ENCODE measurements at regions not wholly inside any gene's neighbourhood (a gene's known extent, or its start where the extent isn't known, plus 50 kb on each side); places are given as distances from the start of the nearest gene placed in this dataset.
A peak's percentile ranks its signal among the peaks of the same experiment; 100 is the strongest.

GRCh38 chr11:90661233-90661632, 438.4 kb upstream of the CHORDC1 start:
- H3K27ac ChIP-seq (ENCODE audit: low read depth, low read length): no peak overlapping the region
- Mint-ChIP-seq H3K9me3 (peaks cover 0 to 8% (median 3%) of the 10 kb centered on the region in 5 donors), H3K27me3 (no peaks in the 10 kb centered on the region), H3K36me3 (peaks cover 0 to 2% (median 0%) of the 10 kb centered on the region in 3 donors), H3K27ac (no peak overlapping the region), H3K4me3 (no peak overlapping the region), H3K4me1 (no peaks in the 10 kb centered on the region)
- H3K36me3 ChIP-seq (ENCODE audit: insufficient read depth, low read length): no peaks in the 10 kb centered on the region
- H3K27me3 ChIP-seq (ENCODE audit: insufficient read depth, low read length, poor library complexity, severe bottlenecking): no peaks in the 10 kb centered on the region
- no peaks in the 10 kb centered on the region for H3K9me3 ChIP-seq (ENCODE audit: low read length)
- CTCF ChIA-PET: no interaction called here
- H3K4me3 ChIP-seq (ENCODE audit: low read length): no peak overlapping the region
- DNase-seq: no peak
- POLR2A ChIA-PET: no interaction called here
- H3K4me1 ChIP-seq (ENCODE audit: insufficient read depth, low read length): no peaks in the 10 kb centered on the region

DNA sequence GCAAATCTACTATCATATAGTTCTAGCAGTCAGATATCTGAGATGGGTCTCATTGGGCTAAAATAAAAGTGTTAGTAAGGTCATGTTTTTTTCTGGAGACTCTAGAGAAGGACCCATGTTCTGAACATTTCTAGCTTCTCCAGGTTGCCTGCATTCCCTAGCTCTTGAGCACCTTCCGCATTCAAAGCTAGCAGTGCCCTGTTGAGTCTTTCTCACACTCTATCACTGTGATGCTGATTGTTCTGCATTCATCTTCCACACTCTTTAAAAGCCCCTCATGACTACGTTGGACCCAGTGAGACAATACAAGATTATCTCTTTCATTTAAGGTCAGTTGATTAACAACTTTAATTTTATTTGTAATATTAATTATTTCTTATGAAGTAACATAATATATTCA, 433.3 kb upstream of the CHORDC1 start:
- peaks cover 0 to 5% (median 3%) of the 10 kb centered on the region in 5 donors for H3K9me3 Mint-ChIP-seq
- H3K4me1 Mint-ChIP-seq: no peaks in the 10 kb centered on the region
- Histone ChIP-seq H3K36me3 (ENCODE audit: insufficient read depth, low read length) (no peaks in the 10 kb centered on the region), H3K9me3 (ENCODE audit: low read length) (no peaks in the 10 kb centered on the region), H3K27ac (ENCODE audit: low read depth, low read length) (no peak overlapping the region), H3K4me1 (ENCODE audit: insufficient read depth, low read length) (no peaks in the 10 kb centered on the region), H3K4me3 (ENCODE audit: low read length) (no peak overlapping the region), H3K27me3 (ENCODE audit: insufficient read depth, low read length, poor library complexity, severe bottlenecking) (no peaks in the 10 kb centered on the region)
- CTCF ChIA-PET: no interaction called here
- no peaks in the 10 kb centered on the region for H3K36me3 Mint-ChIP-seq
- no peak for DNase-seq
- H3K4me3 Mint-ChIP-seq: no peak overlapping the region
- H3K27me3 Mint-ChIP-seq: no peaks in the 10 kb centered on the region
- POLR2A ChIA-PET: no interaction called here
- H3K27ac Mint-ChIP-seq: no peak overlapping the region

GRCh38 chr11:90650153-90650552, 427.3 kb upstream of the CHORDC1 start:
- H3K9me3 Mint-ChIP-seq: peaks cover 3 to 14% (median 8%) of the 10 kb centered on the region in 5 donors
- H3K4me3 Mint-ChIP-seq: no peak overlapping the region
- H3K4me3 ChIP-seq (ENCODE audit: low read length): no peak overlapping the region
- no peaks in the 10 kb centered on the region for H3K36me3 ChIP-seq (ENCODE audit: insufficient read depth, low read length)
- no peaks in the 10 kb centered on the region for H3K9me3 ChIP-seq (ENCODE audit: low read length)
- no peaks in the 10 kb centered on the region for H3K4me1 Mint-ChIP-seq
- no peaks in the 10 kb centered on the region for H3K4me1 ChIP-seq (ENCODE audit: insufficient read depth, low read length)
- H3K27me3 Mint-ChIP-seq: no peaks in the 10 kb centered on the region
- H3K36me3 Mint-ChIP-seq: no peaks in the 10 kb centered on the region
- ChIA-PET CTCF (no interaction called here), POLR2A (no interaction called here)
- no peak for DNase-seq
- no peaks in the 10 kb centered on the region for H3K27me3 ChIP-seq (ENCODE audit: insufficient read depth, low read length, poor library complexity, severe bottlenecking)
- no peak overlapping the region for H3K27ac ChIP-seq (ENCODE audit: low read depth, low read length)
- H3K27ac Mint-ChIP-seq: no peak overlapping the region

DNA sequence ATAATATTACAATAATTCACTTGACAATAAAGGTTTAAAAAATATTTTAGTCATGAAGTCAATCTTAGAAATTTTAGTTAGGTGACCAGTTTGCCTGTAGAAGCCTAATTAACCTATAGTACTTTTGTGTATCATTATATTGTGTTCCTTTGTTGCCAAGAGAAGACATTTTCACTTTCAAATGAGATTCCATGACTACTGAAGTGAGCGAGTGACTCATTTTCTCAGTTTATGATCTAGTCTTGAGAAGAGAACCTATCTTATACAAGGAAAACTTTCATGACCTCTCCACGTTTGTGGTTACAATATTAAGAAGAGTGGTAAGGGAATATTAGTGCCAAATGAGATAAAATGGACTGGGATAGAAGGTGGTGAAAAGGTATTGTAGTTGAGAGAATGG, 423.9 kb upstream of the CHORDC1 start:
- H3K36me3 Mint-ChIP-seq: no peaks in the 10 kb centered on the region
- H3K27ac Mint-ChIP-seq: no peak overlapping the region
- CTCF ChIA-PET: no interaction called here
- no peaks in the 10 kb centered on the region for H3K27me3 Mint-ChIP-seq
- H3K27me3 ChIP-seq (ENCODE audit: insufficient read depth, low read length, poor library complexity, severe bottlenecking): no peaks in the 10 kb centered on the region
- peaks cover 5 to 14% (median 5%) of the 10 kb centered on the region in 5 donors for H3K9me3 Mint-ChIP-seq
- no peaks in the 10 kb centered on the region for H3K36me3 ChIP-seq (ENCODE audit: insufficient read depth, low read length)
- H3K4me1 Mint-ChIP-seq: no peaks in the 10 kb centered on the region
- POLR2A ChIA-PET: no interaction called here
- H3K27ac ChIP-seq (ENCODE audit: low read depth, low read length): no peak overlapping the region
- no peaks in the 10 kb centered on the region for H3K9me3 ChIP-seq (ENCODE audit: low read length)
- H3K4me3 Mint-ChIP-seq: no peak overlapping the region
- no peak for DNase-seq
- no peaks in the 10 kb centered on the region for H3K4me1 ChIP-seq (ENCODE audit: insufficient read depth, low read length)
- H3K4me3 ChIP-seq (ENCODE audit: low read length): no peak overlapping the region

GRCh38 chr11:90646266-90646665, 423.4 kb upstream of the CHORDC1 start:
- Histone ChIP-seq H3K27ac (ENCODE audit: low read depth, low read length) (no peak overlapping the region), H3K27me3 (ENCODE audit: insufficient read depth, low read length, poor library complexity, severe bottlenecking) (no peaks in the 10 kb centered on the region), H3K9me3 (ENCODE audit: low read length) (no peaks in the 10 kb centered on the region), H3K4me3 (ENCODE audit: low read length) (no peak overlapping the region), H3K4me1 (ENCODE audit: insufficient read depth, low read length) (no peaks in the 10 kb centered on the region), H3K36me3 (ENCODE audit: insufficient read depth, low read length) (no peaks in the 10 kb centered on the region)
- no peak for DNase-seq
- Mint-ChIP-seq H3K4me3 (no peak overlapping the region), H3K27ac (no peak overlapping the region), H3K36me3 (no peaks in the 10 kb centered on the region), H3K4me1 (no peaks in the 10 kb centered on the region), H3K27me3 (no peaks in the 10 kb centered on the region), H3K9me3 (peaks cover 5 to 14% (median 5%) of the 10 kb centered on the region in 5 donors)
- ChIA-PET POLR2A (no interaction called here), CTCF (no interaction called here)

DNA sequence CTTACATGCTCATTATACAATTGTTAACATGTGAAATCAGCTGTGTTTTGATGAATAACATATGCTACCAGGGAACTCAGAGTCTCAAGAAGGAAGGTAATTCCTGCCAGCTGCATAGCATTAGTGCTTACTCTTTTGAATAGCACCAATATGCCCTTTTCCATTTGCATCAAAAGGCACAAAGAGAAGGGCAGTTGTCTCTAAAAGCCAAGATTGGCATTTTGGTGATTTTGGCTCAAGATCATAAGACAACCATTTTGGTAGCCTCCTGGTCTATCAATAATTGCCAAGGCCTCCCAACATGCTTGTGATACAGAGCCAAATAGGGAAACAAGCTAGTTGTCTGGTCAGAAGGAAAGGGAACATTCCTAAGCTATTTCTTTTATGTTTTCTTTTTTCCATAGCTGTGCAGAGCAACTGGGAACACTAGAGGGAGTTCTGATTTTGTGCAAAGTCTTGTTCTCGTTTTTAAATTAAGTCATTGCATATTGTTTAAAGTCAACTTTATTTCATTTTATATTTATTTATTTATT, 416.7 kb upstream of the CHORDC1 start:
- H3K9me3 Mint-ChIP-seq: peaks cover 7 to 11% (median 8%) of the 10 kb centered on the region in 5 donors
- Histone ChIP-seq H3K27me3 (ENCODE audit: insufficient read depth, low read length, poor library complexity, severe bottlenecking) (no peaks in the 10 kb centered on the region), H3K9me3 (ENCODE audit: low read length) (no peaks in the 10 kb centered on the region), H3K4me1 (ENCODE audit: insufficient read depth, low read length) (no peaks in the 10 kb centered on the region), H3K4me3 (ENCODE audit: low read length) (no peak overlapping the region), H3K27ac (ENCODE audit: low read depth, low read length) (no peak overlapping the region), H3K36me3 (ENCODE audit: insufficient read depth, low read length) (no peaks in the 10 kb centered on the region)
- H3K27ac Mint-ChIP-seq: no peak overlapping the region
- peaks cover 0 to 3% of the 10 kb centered on the region in 2 donors for H3K27me3 Mint-ChIP-seq
- H3K36me3 Mint-ChIP-seq: no peaks in the 10 kb centered on the region
- no peaks in the 10 kb centered on the region for H3K4me1 Mint-ChIP-seq
- ChIA-PET CTCF (no interaction called here), POLR2A (no interaction called here)
- H3K4me3 Mint-ChIP-seq: no peak overlapping the region
- DNase-seq: no peak

- Histone ChIP-seq H3K4me1 (ENCODE audit: insufficient read depth, low read length) (no peaks in the 10 kb centered on the region), H3K27me3 (ENCODE audit: insufficient read depth, low read length, poor library complexity, severe bottlenecking) (no peaks in the 10 kb centered on the region), H3K36me3 (ENCODE audit: insufficient read depth, low read length) (no peaks in the 10 kb centered on the region), H3K27ac (ENCODE audit: low read depth, low read length) (no peak overlapping the region), H3K9me3 (ENCODE audit: low read length) (no peaks in the 10 kb centered on the region), H3K4me3 (ENCODE audit: low read length) (no peak overlapping the region)
- CTCF ChIA-PET: no interaction called here
- Mint-ChIP-seq H3K4me1 (no peaks in the 10 kb centered on the region), H3K4me3 (no peak overlapping the region), H3K36me3 (no peaks in the 10 kb centered on the region), H3K27ac (no peak overlapping the region), H3K27me3 (peaks cover 0 to 3% of the 10 kb centered on the region in 2 donors), H3K9me3 (peaks cover 8 to 16% (median 13%) of the 10 kb centered on the region in 5 donors)
- DNase-seq: no peak
- POLR2A ChIA-PET: no interaction called here
Measured at GRCh38 chr11:90635886-90636285, 413.0 kb upstream of the CHORDC1 start.

DNA sequence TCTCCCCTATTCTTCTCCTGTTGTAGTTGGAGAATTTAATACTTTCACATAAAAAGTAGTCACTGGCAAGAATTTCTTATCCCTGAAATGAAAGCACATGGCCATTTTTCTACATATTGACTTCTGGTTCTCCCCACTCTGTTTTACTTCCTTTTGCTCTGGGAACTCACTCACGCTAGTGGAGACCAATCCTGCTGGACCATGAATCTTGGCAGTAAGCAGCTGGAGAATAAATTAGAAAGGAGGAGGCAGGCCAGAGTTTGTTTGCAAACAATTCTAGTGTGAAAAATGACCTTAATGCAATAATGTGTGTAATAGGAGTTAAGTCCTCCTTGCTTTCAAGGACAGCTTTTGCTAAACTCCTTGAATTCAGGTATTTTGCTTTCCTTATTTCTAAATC, 412.3 kb upstream of the CHORDC1 start:
- Mint-ChIP-seq H3K4me1 (no peaks in the 10 kb centered on the region), H3K9me3 (peaks cover 9 to 16% (median 13%) of the 10 kb centered on the region in 5 donors), H3K4me3 (no peak overlapping the region), H3K27me3 (peaks cover 0 to 3% of the 10 kb centered on the region in 2 donors), H3K36me3 (no peaks in the 10 kb centered on the region), H3K27ac (peak overlapping the region in 1 of 8 donors; percentile 55)
- no peaks in the 10 kb centered on the region for H3K27me3 ChIP-seq (ENCODE audit: insufficient read depth, low read length, poor library complexity, severe bottlenecking)
- H3K36me3 ChIP-seq (ENCODE audit: insufficient read depth, low read length): no peaks in the 10 kb centered on the region
- POLR2A ChIA-PET: no interaction called here
- no peak overlapping the region for H3K4me3 ChIP-seq (ENCODE audit: low read length)
- H3K4me1 ChIP-seq (ENCODE audit: insufficient read depth, low read length): no peaks in the 10 kb centered on the region
- CTCF ChIA-PET: no interaction called here
- DNase-seq: no peak
- no peaks in the 10 kb centered on the region for H3K9me3 ChIP-seq (ENCODE audit: low read length)
- H3K27ac ChIP-seq (ENCODE audit: low read depth, low read length): no peak overlapping the region

GRCh38 chr11:90630176-90630575, 407.3 kb upstream of the CHORDC1 start:
- Histone ChIP-seq H3K4me3 (ENCODE audit: low read length) (no peak overlapping the region), H3K27ac (ENCODE audit: low read depth, low read length) (no peak overlapping the region), H3K4me1 (ENCODE audit: insufficient read depth, low read length) (no peaks in the 10 kb centered on the region), H3K36me3 (ENCODE audit: insufficient read depth, low read length) (no peaks in the 10 kb centered on the region), H3K9me3 (ENCODE audit: low read length) (no peaks in the 10 kb centered on the region), H3K27me3 (ENCODE audit: insufficient read depth, low read length, poor library complexity, severe bottlenecking) (no peaks in the 10 kb centered on the region)
- no peak overlapping the region for H3K4me3 Mint-ChIP-seq
- H3K27ac Mint-ChIP-seq: no peak overlapping the region
- H3K4me1 Mint-ChIP-seq: no peaks in the 10 kb centered on the region
- no peak for DNase-seq
- CTCF ChIA-PET: no interaction called here
- H3K36me3 Mint-ChIP-seq: no peaks in the 10 kb centered on the region
- H3K27me3 Mint-ChIP-seq: no peaks in the 10 kb centered on the region
- peaks cover 5 to 29% (median 10%) of the 10 kb centered on the region in 5 donors for H3K9me3 Mint-ChIP-seq
- POLR2A ChIA-PET: no interaction called here

All from CD8-positive, alpha-beta memory T cell (primary cell).